ENCODE measurements at regions not wholly inside any gene's neighbourhood (a gene's known extent, or its start where the extent isn't known, plus 50 kb on each side); places are given as distances from the start of the nearest gene placed in this dataset.

DNA sequence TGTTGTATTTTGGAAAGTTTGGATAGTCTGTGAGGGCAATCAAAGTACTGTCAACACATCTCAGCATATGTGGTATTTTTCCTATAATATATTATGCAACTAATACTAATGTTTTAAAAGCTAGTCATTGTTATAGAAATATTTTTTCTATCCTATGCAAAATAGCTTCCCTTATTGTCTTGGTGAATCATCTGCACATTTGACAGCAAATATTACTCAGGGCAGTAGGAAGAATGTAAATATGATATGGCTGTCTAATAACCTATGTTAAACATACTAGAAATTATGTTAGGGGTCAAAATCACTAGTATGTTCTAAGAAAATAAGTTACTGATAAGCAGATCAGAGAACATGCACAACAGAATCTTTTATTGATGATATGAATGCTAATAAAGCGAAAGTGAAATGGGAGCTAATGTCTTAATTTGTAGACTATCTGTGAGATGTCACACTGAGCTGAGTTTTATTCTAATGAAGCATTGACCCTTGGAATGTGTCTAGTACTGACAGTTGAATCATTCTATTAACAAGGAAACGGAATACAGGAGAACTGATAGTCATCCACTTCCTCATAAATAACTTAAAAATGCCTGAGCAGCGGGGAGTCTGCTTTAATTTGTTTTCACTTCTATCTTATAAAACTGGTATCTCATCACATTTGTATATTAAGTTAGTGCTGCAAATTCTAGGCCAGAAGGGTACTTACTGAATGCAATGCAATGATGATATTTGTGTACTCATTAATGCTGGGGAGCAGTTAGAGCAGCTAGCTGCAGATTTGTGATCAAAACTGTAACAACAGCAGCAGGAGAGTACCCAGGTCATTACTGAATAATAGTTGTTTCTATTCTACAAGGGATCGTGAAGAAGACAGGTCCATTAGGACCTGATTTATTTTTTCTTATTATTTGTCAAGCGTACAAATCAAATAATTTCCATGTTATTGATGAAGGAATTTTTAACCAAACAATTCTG lies 440.3 kb upstream of the AADAT start:
- DNase-seq: no peak
- Histone ChIP-seq H3K4me1 (ENCODE audit: control insufficient read depth in 2 of 3, insufficient read depth in 2 of 3, low read depth in 1 of 3, low read length in 3 of 3) (no peaks in the 10 kb centered on the region), H3K9me3 (ENCODE audit: control insufficient read depth in 2 of 3, insufficient read depth in 1 of 3, low read length in 3 of 3) (no peaks in the 10 kb centered on the region), H3K36me3 (ENCODE audit: control insufficient read depth in 2 of 3, insufficient read depth in 3 of 3, low read length in 3 of 3) (no peaks in the 10 kb centered on the region), H3K27ac (ENCODE audit: low read depth in 2 of 2, low read length in 2 of 2) (no peak overlapping the region), H3K9ac (ENCODE audit: low read length in 3 of 3) (no peak overlapping the region), H3K27me3 (ENCODE audit: control insufficient read depth, insufficient read depth, low read length) (no peaks in the 10 kb centered on the region), H3K4me3 (ENCODE audit: low read length in 3 of 3) (no peak overlapping the region)
- FAIRE-seq: no peak
- TF ChIP-seq, protein P1, sequence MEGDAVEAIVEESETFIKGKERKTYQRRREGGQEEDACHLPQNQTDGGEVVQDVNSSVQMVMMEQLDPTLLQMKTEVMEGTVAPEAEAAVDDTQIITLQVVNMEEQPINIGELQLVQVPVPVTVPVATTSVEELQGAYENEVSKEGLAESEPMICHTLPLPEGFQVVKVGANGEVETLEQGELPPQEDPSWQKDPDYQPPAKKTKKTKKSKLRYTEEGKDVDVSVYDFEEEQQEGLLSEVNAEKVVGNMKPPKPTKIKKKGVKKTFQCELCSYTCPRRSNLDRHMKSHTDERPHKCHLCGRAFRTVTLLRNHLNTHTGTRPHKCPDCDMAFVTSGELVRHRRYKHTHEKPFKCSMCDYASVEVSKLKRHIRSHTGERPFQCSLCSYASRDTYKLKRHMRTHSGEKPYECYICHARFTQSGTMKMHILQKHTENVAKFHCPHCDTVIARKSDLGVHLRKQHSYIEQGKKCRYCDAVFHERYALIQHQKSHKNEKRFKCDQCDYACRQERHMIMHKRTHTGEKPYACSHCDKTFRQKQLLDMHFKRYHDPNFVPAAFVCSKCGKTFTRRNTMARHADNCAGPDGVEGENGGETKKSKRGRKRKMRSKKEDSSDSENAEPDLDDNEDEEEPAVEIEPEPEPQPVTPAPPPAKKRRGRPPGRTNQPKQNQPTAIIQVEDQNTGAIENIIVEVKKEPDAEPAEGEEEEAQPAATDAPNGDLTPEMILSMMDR (IDR thresholded peaks at IDR 0.05; ENCODE audit: borderline replicate concordance, extremely low read depth, insufficient read depth): no peak
- intact Hi-C loops (cut with DNase I): no loop called here

DNA sequence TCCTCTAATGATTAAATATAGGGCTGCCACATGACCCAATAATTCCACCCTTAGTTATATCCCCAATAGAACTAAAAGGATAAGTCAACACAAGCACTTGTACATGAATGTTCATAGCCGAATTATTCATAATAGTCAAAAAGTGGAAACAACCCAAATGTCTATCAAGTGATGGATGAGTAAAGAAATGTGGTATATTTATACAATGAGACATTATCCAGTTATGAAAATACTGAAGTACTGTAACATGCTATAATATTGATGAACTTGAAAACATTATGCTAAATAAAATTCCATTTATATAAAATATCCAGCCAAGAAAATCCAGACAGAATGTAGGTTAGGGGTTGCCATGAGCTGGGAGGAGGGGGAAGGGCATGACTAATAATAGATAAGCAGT lies 436.7 kb upstream of the AADAT start:
- FAIRE-seq (no peak), DNase-seq (no peak)
- no peak overlapping the region for H3K9ac ChIP-seq (ENCODE audit: low read length in 3 of 3)
- no peaks in the 10 kb centered on the region for H3K36me3 ChIP-seq (ENCODE audit: control insufficient read depth in 2 of 3, insufficient read depth in 3 of 3, low read length in 3 of 3)
- H3K27ac ChIP-seq (ENCODE audit: low read depth in 2 of 2, low read length in 2 of 2): no peak overlapping the region
- no peaks in the 10 kb centered on the region for H3K9me3 ChIP-seq (ENCODE audit: control insufficient read depth in 2 of 3, insufficient read depth in 1 of 3, low read length in 3 of 3)
- H3K4me1 ChIP-seq (ENCODE audit: control insufficient read depth in 2 of 3, insufficient read depth in 2 of 3, low read depth in 1 of 3, low read length in 3 of 3): no peaks in the 10 kb centered on the region
- no peak overlapping the region for H3K4me3 ChIP-seq (ENCODE audit: low read length in 3 of 3)
- H3K27me3 ChIP-seq (ENCODE audit: control insufficient read depth, insufficient read depth, low read length): no peaks in the 10 kb centered on the region
- TF ChIP-seq, protein P1 (IDR thresholded peaks at IDR 0.05; ENCODE audit: borderline replicate concordance, extremely low read depth, insufficient read depth): no peak
- intact Hi-C loops (cut with DNase I): no loop called here

DNA sequence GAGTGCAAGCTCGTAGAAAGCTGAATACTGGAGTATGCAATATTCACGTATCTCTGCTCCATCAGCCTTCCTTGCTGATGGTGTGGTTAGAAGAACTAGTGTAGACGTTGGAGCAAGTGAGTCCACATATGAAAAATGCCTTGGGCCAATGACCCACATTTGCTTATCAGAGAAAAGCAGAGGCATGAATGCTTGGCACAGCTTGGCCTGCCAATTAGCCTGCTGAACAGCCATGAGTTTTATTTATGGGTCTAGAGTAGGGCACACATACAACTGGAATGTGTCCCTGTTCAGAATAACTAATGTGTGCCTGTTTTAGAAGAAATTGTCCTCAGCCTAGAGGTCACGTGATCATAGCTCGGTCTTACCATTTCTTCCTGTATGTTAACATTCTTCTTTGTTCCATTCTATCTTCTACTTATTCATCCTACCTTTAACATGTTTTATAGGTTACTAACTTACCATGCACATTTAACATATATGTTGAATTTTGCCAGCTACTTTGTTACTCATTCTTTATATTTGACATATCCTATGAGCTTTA lies 432.7 kb upstream of the AADAT start:
- Histone ChIP-seq H3K4me3 (ENCODE audit: low read length in 3 of 3) (no peak overlapping the region), H3K27me3 (ENCODE audit: control insufficient read depth, insufficient read depth, low read length) (no peaks in the 10 kb centered on the region), H3K36me3 (ENCODE audit: control insufficient read depth in 2 of 3, insufficient read depth in 3 of 3, low read length in 3 of 3) (no peaks in the 10 kb centered on the region), H3K9me3 (ENCODE audit: control insufficient read depth in 2 of 3, insufficient read depth in 1 of 3, low read length in 3 of 3) (no peaks in the 10 kb centered on the region), H3K4me1 (ENCODE audit: control insufficient read depth in 2 of 3, insufficient read depth in 2 of 3, low read depth in 1 of 3, low read length in 3 of 3) (no peaks in the 10 kb centered on the region), H3K9ac (ENCODE audit: low read length in 3 of 3) (no peak overlapping the region), H3K27ac (ENCODE audit: low read depth in 2 of 2, low read length in 2 of 2) (no peak overlapping the region)
- FAIRE-seq (no peak), DNase-seq (no peak)
- TF ChIP-seq, protein P1 (IDR thresholded peaks at IDR 0.05; ENCODE audit: borderline replicate concordance, extremely low read depth, insufficient read depth): no peak
- intact Hi-C loops (cut with DNase I): no loop called here

Measured in kidney (tissue), 13 donors.